Transverse colon (tissue), 4 donors: ENCODE measurements at regions not wholly inside any gene's neighbourhood (a gene's known extent, or its start where the extent isn't known, plus 50 kb on each side); places are given as distances from the start of the nearest gene placed in this dataset.
"Not testable (repeated sequence)": the region's sequence is repeated elsewhere in the genome, so short reads cannot be mapped to it uniquely, and the experiment has no call there.

Experiments
- DNase-seq: peaks from one replicate; pipeline ENCODE4 v3.0.0-alpha.2; 2019
- H3K27ac ChIP-seq, 4 donors: fragments of 200-600 bp; sonication (generic); 2 replicates each; pipeline ENCODE4 v1.5.1; 2016 to 2018; ENCODE audit warnings: inconsistent platforms in 4 of 4
- H3K27me3 ChIP-seq: fragments of 200-600 bp; sonication (generic); 2 replicates; pipeline ENCODE4 v1.5.1; 2017; ENCODE audit warnings: inconsistent platforms
- H3K36me3 ChIP-seq, 4 donors: fragments of 200-600 bp; sonication (generic); 2 replicates each; pipeline ENCODE4 v1.5.1; 2017 to 2019; ENCODE audit warnings: inconsistent platforms in 4 of 4
- H3K4me1 ChIP-seq, 4 donors: fragments of 200-600 bp; sonication (generic); 2 replicates each; pipeline ENCODE4 v1.5.1; 2017 to 2020; ENCODE audit warnings: inconsistent platforms in 4 of 4
- H3K4me3 ChIP-seq, 4 donors: fragments of 200-600 bp; sonication (generic); 1 replicate in 1 of 4; 2 replicates in 3 of 4; pipeline versions ENCODE4 v1.5.1 to v1.6.1; 2017 to 2019; ENCODE audit warnings: inconsistent platforms in 4 of 4
- H3K9me3 ChIP-seq, 2 donors: fragments of 200-600 bp; sonication (generic); 2 replicates each; pipeline ENCODE4 v1.5.1; 2017 to 2019; ENCODE audit warnings: inconsistent platforms in 2 of 2
- EP300 ChIP-seq: sonication (generic); formaldehyde crosslinking; IDR thresholded peaks from one replicate; pipeline ENCODE4 v1.6.1; 2017; ENCODE audit warnings: antibody characterized with exemption, low read depth
- POLR2A ChIP-seq: fragments of 450-650 bp; IDR thresholded peaks from one replicate; pipeline ENCODE4 v1.6.1; 2016; ENCODE audit warnings: antibody characterized with exemption, mild to moderate bottlenecking, moderate library complexity
- POLR2AphosphoS5 ChIP-seq, 3 donors: sonication (generic); formaldehyde crosslinking; IDR thresholded peaks; one replicate each; pipeline ENCODE4 v1.6.1; 2016; ENCODE audit warnings: antibody characterized with exemption in 3 of 3
- WGBS, 2 donors: methylation state at CpG; one replicate each; pipeline ENCODE4 v1.1.5; 2018; ENCODE audit warnings: low coverage in 1 of 2; 5-methylcytosine and 5-hydroxymethylcytosine counted together
- in situ Hi-C, 4 donors: fragments of 200-750 bp; cut with MboI; loops; one replicate each; pipeline versions ENCODE4 v1.15.0 to v1.15.1; 2017; ENCODE audit warnings: low sequenced_read_pairs in 3 of 4, low pct_ligation_motif_present in 1 of 4, low pct_unique_long_range_greater_than_20kb in 1 of 4
- intact Hi-C: fragments of 100-400 bp; cut with DNase I; formaldehyde crosslinking; loops from one replicate; pipeline ENCODE4 v1.15.1; 2023; ENCODE audit warnings: low total_unique reads
- TF ChIP-seq, protein P1 (sequence below), 5 experiments: fragments of 200-600 bp in 3 of 5; fragments of 450-650 bp in 2 of 5; sonication (generic) in 3 of 5; IDR thresholded peaks; 1 replicate in 2 of 5; 2 replicates in 3 of 5; pipeline ENCODE4 v1.5.1; 2016 to 2017; ENCODE audit warnings: antibody characterized with exemption in 5 of 5, inconsistent platforms in 3 of 5, mild to moderate bottlenecking in 2 of 5, moderate library complexity in 1 of 5

DNA sequence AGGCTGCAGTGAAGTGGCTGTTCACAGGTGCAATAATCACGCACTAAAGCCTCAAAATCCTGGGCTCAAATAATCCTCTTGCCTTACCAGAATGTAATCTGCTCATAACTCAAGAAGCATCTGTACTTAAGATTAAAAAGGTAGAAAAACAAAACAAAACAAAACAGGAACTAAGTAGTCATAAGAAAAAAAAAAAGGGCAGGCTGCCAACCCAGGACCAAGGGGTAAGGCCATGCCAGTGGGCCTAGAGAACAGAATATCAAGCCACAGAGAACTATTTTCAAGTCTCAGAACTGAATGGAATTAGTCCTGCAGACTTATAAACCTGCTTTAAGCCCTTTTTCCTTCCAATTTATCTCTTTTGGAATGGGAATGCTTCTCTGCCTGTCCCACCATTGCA is 64.8 kb upstream of the TBC1D3K start:
- Histone ChIP-seq H3K36me3 (no peaks in the 10 kb centered on the region), H3K9me3 (no peaks in the 10 kb centered on the region), H3K27ac (no peak overlapping the region), H3K4me3 (no peak overlapping the region), H3K4me1 (no peaks in the 10 kb centered on the region), H3K27me3 (no peaks in the 10 kb centered on the region)
- in situ Hi-C loops (no loop called here), intact Hi-C loops (no loop called here)
- WGBS, 2 donors, result 86 to 95% methylated on average over 1 of the region's 1 CpG
- DNase-seq, result no peak
- TF ChIP-seq POLR2AphosphoS5 (IDR thresholded peaks at IDR 0.05), result no peak
- TF ChIP-seq EP300, result no peak
- TF ChIP-seq, protein P1, sequence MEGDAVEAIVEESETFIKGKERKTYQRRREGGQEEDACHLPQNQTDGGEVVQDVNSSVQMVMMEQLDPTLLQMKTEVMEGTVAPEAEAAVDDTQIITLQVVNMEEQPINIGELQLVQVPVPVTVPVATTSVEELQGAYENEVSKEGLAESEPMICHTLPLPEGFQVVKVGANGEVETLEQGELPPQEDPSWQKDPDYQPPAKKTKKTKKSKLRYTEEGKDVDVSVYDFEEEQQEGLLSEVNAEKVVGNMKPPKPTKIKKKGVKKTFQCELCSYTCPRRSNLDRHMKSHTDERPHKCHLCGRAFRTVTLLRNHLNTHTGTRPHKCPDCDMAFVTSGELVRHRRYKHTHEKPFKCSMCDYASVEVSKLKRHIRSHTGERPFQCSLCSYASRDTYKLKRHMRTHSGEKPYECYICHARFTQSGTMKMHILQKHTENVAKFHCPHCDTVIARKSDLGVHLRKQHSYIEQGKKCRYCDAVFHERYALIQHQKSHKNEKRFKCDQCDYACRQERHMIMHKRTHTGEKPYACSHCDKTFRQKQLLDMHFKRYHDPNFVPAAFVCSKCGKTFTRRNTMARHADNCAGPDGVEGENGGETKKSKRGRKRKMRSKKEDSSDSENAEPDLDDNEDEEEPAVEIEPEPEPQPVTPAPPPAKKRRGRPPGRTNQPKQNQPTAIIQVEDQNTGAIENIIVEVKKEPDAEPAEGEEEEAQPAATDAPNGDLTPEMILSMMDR (IDR thresholded peaks at IDR 0.05), result no peak
- TF ChIP-seq POLR2A, result no peak

- H3K4me3 ChIP-seq, H3K9me3 ChIP-seq, H3K27me3 ChIP-seq, intact Hi-C loops, in situ Hi-C loops, H3K4me1 ChIP-seq, H3K36me3 ChIP-seq, DNase-seq, H3K27ac ChIP-seq: not testable (repeated sequence)
- WGBS, 2 donors, result 89 to 93% methylated on average over 8 to 11 of the region's 11 CpGs
These were observed 65.8 kb upstream of the TBC1D3K start for GRCh38 chr17:37858391-37858790.

- DNase-seq, result no peak
- TF ChIP-seq POLR2AphosphoS5 (IDR thresholded peaks at IDR 0.05), result no peak
- TF ChIP-seq, protein P1 (IDR thresholded peaks at IDR 0.05), result no peak
- no peak for TF ChIP-seq EP300
- TF ChIP-seq POLR2A, result no peak
- Histone ChIP-seq H3K27me3 (peaks cover 7% of the 10 kb centered on the region), H3K4me1 (no peaks in the 10 kb centered on the region), H3K4me3 (no peak overlapping the region), H3K9me3 (no peaks in the 10 kb centered on the region), H3K27ac (no peak overlapping the region), H3K36me3 (no peaks in the 10 kb centered on the region)
- WGBS, 2 donors, result 44% methylated on average over 1 of the region's 1 CpG; no CpG with 5 or more reads in 1 of the 2 donors
- intact Hi-C loops (no loop called here), in situ Hi-C loops (no loop called here)
These were observed 68.0 kb upstream of the TBC1D3K start for GRCh38 chr17:37856245-37856644.

GRCh38 chr17:37849617-37849972 is 74.6 kb upstream of the TBC1D3K start:
- intact Hi-C loops, result no loop called here
- H3K36me3 ChIP-seq, result no peaks in the 10 kb centered on the region
- peaks cover 0 to 3% (median under 1%) of the 10 kb centered on the region in 4 donors for H3K4me1 ChIP-seq
- no peak for TF ChIP-seq EP300
- TF ChIP-seq, protein P1 (IDR thresholded peaks at IDR 0.05), result no peak
- TF ChIP-seq POLR2AphosphoS5 (IDR thresholded peaks at IDR 0.05), result no peak
- no peak for TF ChIP-seq POLR2A
- peaks cover 14% of the 10 kb centered on the region for H3K27me3 ChIP-seq
- H3K27ac ChIP-seq, result no peak overlapping the region
- H3K9me3 ChIP-seq, result no peaks in the 10 kb centered on the region
- DNase-seq, result no peak
- in situ Hi-C loops, result no loop called here
- H3K4me3 ChIP-seq, result no peak overlapping the region
- WGBS, 2 donors, result 88 to 100% methylated on average over 3 of the region's 3 CpGs
